HL-60 (cell line): ENCODE measurements at regions not wholly inside any gene's neighbourhood (a gene's known extent, or its start where the extent isn't known, plus 50 kb on each side); places are given as distances from the start of the nearest gene placed in this dataset.

ENCODE experiments used
- DNase-seq, 2 experiments: peaks; one replicate each; pipeline ENCODE4 v3.0.0-alpha.2; 2010 to 2020; ENCODE audit warnings: low read depth in 1 of 2, low spot score in 1 of 2
- H3K27ac ChIP-seq: fragments of 250-450 bp; sonication (Bioruptor Pico); replicated peaks from 2 replicates; pipeline ENCODE4 v1.5.1; 2020; ENCODE audit warnings: mild to moderate bottlenecking, moderate library complexity
- H3K27me3 ChIP-seq: fragments of 250-450 bp; sonication (Bioruptor Pico); 2 replicates; pipeline ENCODE4 v1.5.1; 2021; ENCODE audit warnings: mild to moderate bottlenecking, moderate library complexity; ENCODE audit not compliant: insufficient read depth, poor library complexity, severe bottlenecking
- H3K4me3 ChIP-seq: replicated peaks from 2 replicates; pipeline ENCODE4 v1.5.1; 2011; ENCODE audit warnings: mild to moderate bottlenecking, control low read depth, low read length; ENCODE audit not compliant: insufficient read depth
- GABPA ChIP-seq: IDR thresholded peaks from 2 replicates; pipeline ENCODE4 v1.6.1; 2012; ENCODE audit warnings: low read depth
- POLR2AphosphoS5 ChIP-seq: IDR thresholded peaks from 2 replicates; pipeline ENCODE4 v1.6.1; 2012; ENCODE audit warnings: low read depth
- SPI1 ChIP-seq: IDR thresholded peaks from 2 replicates; pipeline ENCODE4 v1.6.1; 2012; ENCODE audit warnings: low read depth, mild to moderate bottlenecking, borderline replicate concordance
- TF ChIP-seq, protein P1 (sequence below): IDR thresholded peaks from one replicate; pipeline ENCODE4 v1.5.1; 2011; ENCODE audit warnings: low read length, control low read depth, inconsistent platforms; ENCODE audit not compliant: insufficient read depth
- TF ChIP-seq, protein P2 (sequence below): IDR thresholded peaks from 2 replicates; pipeline ENCODE4 v1.6.1; 2012; ENCODE audit warnings: low read depth; ENCODE audit not compliant: insufficient replicate concordance

DNA sequence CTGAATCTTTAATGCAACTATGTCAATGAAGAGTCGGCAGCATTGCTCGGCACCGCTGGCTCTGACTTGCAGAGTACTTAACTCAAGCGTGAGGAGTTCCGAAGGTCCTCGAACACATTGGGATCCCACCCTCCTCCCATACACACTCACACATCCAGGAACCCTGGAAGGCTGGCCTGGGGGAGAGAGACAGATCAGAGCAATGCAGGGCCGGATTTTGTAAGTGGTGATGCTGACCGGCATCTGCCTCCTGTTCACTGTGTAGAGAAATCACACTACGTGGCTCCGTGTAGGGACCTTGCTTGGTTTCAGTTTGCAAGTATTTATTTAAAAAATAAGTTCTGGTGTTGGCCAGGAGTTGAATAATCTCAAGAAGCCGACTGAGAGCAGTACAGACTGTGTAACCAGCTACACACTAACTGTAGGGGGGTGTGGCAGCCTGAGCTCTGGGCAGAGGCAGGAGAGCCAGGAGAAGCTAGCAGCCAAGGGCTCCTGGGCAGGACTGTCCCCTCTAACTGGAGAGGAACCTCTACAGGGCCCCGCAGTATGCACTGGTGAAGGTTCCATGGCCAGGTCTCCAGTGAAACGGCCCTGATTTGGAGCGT is 190.2 kb upstream of the TNRC6C start:
- DNase-seq = no peak
- no peak for TF ChIP-seq GABPA
- no peak for TF ChIP-seq POLR2AphosphoS5
- TF ChIP-seq, protein P1, sequence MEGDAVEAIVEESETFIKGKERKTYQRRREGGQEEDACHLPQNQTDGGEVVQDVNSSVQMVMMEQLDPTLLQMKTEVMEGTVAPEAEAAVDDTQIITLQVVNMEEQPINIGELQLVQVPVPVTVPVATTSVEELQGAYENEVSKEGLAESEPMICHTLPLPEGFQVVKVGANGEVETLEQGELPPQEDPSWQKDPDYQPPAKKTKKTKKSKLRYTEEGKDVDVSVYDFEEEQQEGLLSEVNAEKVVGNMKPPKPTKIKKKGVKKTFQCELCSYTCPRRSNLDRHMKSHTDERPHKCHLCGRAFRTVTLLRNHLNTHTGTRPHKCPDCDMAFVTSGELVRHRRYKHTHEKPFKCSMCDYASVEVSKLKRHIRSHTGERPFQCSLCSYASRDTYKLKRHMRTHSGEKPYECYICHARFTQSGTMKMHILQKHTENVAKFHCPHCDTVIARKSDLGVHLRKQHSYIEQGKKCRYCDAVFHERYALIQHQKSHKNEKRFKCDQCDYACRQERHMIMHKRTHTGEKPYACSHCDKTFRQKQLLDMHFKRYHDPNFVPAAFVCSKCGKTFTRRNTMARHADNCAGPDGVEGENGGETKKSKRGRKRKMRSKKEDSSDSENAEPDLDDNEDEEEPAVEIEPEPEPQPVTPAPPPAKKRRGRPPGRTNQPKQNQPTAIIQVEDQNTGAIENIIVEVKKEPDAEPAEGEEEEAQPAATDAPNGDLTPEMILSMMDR = no peak
- TF ChIP-seq SPI1 = no peak
- TF ChIP-seq, protein P2, sequence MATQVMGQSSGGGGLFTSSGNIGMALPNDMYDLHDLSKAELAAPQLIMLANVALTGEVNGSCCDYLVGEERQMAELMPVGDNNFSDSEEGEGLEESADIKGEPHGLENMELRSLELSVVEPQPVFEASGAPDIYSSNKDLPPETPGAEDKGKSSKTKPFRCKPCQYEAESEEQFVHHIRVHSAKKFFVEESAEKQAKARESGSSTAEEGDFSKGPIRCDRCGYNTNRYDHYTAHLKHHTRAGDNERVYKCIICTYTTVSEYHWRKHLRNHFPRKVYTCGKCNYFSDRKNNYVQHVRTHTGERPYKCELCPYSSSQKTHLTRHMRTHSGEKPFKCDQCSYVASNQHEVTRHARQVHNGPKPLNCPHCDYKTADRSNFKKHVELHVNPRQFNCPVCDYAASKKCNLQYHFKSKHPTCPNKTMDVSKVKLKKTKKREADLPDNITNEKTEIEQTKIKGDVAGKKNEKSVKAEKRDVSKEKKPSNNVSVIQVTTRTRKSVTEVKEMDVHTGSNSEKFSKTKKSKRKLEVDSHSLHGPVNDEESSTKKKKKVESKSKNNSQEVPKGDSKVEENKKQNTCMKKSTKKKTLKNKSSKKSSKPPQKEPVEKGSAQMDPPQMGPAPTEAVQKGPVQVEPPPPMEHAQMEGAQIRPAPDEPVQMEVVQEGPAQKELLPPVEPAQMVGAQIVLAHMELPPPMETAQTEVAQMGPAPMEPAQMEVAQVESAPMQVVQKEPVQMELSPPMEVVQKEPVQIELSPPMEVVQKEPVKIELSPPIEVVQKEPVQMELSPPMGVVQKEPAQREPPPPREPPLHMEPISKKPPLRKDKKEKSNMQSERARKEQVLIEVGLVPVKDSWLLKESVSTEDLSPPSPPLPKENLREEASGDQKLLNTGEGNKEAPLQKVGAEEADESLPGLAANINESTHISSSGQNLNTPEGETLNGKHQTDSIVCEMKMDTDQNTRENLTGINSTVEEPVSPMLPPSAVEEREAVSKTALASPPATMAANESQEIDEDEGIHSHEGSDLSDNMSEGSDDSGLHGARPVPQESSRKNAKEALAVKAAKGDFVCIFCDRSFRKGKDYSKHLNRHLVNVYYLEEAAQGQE = no peak
- no peak overlapping the region for H3K27ac ChIP-seq
- H3K4me3 ChIP-seq = no peak overlapping the region
- H3K27me3 ChIP-seq = peaks cover 3% of the 10 kb centered on the region

DNA sequence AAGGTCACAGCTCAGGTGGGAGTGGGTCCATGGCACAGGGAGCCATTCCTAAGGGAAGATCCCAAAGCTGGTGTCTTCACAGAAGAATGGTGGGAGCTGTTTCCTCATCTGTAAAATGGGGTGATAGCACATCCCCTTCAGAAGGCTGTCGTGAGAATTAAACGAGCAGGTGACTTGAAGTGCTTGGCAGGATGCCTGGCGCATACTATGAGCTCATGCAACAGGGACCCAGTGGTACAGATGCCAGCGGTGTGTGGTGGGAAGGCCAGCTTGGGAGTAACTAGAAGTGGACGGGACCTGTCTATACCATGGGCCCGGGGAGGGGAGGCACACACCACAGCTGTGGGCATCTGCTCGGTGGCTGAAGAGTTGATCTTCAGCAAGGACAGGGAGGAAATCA is 189.3 kb upstream of the TNRC6C start:
- Histone ChIP-seq H3K4me3 (no peak overlapping the region), H3K27ac (no peak overlapping the region), H3K27me3 (peaks cover 3% of the 10 kb centered on the region)
- TF ChIP-seq POLR2AphosphoS5 = no peak
- TF ChIP-seq GABPA = no peak
- TF ChIP-seq, protein P2 = no peak
- no peak for TF ChIP-seq SPI1
- TF ChIP-seq, protein P1 = no peak
- DNase-seq = no peak

DNA sequence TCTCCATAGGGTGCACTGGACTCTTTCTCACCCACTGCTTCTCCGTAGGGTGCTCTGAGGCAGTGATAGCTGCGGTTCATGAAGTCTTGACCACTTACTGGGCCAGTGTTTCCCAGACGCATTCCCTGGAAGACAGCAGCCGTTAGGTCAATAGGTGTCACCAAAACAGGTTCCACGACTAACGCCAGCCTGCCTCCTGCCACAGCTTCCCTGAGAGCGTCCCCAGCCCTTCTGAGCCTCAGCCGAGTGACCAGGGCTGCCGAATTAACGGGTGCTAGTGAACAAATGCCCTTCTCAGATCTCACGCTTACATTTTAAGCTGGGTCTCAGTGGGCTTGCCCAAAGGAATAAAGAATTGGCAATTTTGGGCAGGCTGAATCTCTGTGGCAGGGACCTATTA is 188.7 kb upstream of the TNRC6C start:
- H3K4me3 ChIP-seq = no peak overlapping the region
- DNase-seq = no peak
- H3K27ac ChIP-seq = no peak overlapping the region
- no peak for TF ChIP-seq SPI1
- peaks cover 3% of the 10 kb centered on the region for H3K27me3 ChIP-seq

DNA sequence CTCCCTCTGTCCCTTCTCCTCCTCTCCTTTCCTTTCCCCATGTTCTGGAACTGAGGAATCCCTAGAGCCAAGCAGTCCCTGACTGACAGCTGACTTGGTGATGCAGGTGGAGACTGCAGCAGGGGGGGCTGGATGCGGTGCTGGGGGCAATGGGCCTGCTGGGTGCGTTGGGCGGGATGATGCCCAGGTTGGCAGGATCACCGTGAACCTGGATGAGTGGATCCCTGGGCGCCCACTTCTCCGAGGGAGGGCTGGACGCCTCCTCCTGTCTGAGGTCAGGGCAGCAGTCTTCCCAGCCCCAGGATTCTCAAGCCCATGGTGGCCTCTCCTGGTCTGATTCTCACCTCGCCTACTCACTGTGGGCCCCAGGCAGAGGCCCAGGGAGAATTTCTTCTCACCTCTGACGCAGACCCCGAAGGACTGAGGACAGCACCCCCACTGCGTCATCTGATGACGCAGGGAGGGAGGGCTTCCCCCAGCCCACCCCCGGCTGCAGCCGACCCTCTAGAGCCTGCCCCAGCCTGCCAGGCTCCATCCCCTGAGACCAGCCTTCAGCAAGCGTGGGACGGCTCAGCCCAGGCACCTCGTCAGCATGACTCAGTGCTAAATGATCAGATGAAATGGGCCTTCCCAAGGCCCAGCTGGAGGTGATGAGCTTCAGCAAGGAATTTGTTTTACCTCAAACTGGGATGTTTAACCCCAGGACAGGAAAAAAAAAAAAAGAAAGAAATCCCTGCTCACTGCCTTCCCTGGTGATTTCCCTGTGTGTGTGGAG is 188.0 kb upstream of the TNRC6C start:
- DNase-seq = no peak
- peaks cover 3% of the 10 kb centered on the region for H3K27me3 ChIP-seq

More for the DNA sequence above, 188.0 kb upstream of the TNRC6C start:
- Histone ChIP-seq H3K27ac (no peak overlapping the region), H3K4me3 (no peak overlapping the region)
- TF ChIP-seq, protein P2 = no peak
- TF ChIP-seq GABPA = no peak
- TF ChIP-seq SPI1 = no peak
- no peak for TF ChIP-seq POLR2AphosphoS5
- TF ChIP-seq, protein P1 = no peak
